Tibial nerve (tissue), 4 donors: ENCODE measurements at regions not wholly inside any gene's neighbourhood (a gene's known extent, or its start where the extent isn't known, plus 50 kb on each side); places are given as distances from the start of the nearest gene placed in this dataset.

Experiments
- EP300 ChIP-seq, 2 donors: sonication (generic); formaldehyde crosslinking; IDR thresholded peaks; one replicate each; pipeline ENCODE4 v1.6.1; 2017; ENCODE audit warnings: antibody characterized with exemption in 2 of 2, mild to moderate bottlenecking in 1 of 2
- TF ChIP-seq, protein P1 (sequence below), 5 experiments: fragments of 200-600 bp in 3 of 5; fragments of 450-650 bp in 2 of 5; sonication (generic) in 3 of 5; IDR thresholded peaks; one replicate each; pipeline ENCODE4 v1.5.1; 2016 to 2019; ENCODE audit warnings: antibody characterized with exemption in 5 of 5, mild to moderate bottlenecking in 3 of 5, moderate library complexity in 2 of 5

DNA sequence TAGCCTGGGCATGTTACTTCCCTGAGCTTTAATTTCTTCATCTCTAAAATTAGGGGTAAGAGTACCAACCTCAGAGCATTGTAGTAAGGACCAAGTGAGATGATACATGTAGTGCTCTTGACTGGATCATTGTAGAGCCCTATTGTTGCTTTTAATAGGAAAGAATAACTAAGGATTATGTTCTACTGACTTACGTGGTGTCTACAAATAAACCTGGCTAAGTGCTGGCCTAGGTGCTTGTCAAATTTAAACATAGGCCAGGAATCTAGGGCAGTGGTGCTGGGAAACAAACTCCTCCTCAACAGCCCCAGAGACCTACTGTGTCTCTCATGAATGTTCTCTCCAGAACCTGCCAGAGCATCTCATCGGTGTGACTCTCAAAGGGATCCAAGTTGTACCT is 69.4 kb downstream of the ABCC12 start:
- no peak for TF ChIP-seq EP300 (IDR thresholded peaks at IDR 0.05)
- TF ChIP-seq, protein P1, sequence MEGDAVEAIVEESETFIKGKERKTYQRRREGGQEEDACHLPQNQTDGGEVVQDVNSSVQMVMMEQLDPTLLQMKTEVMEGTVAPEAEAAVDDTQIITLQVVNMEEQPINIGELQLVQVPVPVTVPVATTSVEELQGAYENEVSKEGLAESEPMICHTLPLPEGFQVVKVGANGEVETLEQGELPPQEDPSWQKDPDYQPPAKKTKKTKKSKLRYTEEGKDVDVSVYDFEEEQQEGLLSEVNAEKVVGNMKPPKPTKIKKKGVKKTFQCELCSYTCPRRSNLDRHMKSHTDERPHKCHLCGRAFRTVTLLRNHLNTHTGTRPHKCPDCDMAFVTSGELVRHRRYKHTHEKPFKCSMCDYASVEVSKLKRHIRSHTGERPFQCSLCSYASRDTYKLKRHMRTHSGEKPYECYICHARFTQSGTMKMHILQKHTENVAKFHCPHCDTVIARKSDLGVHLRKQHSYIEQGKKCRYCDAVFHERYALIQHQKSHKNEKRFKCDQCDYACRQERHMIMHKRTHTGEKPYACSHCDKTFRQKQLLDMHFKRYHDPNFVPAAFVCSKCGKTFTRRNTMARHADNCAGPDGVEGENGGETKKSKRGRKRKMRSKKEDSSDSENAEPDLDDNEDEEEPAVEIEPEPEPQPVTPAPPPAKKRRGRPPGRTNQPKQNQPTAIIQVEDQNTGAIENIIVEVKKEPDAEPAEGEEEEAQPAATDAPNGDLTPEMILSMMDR (IDR thresholded peaks at IDR 0.05), result no peak
